Mammary epithelial cell (primary cell): ENCODE measurements at regions not wholly inside any gene's neighbourhood (a gene's known extent, or its start where the extent isn't known, plus 50 kb on each side); places are given as distances from the start of the nearest gene placed in this dataset.

Experiments
- CTCF ChIP-seq, 2 donors: IDR thresholded peaks in 1 of 2; conservative IDR thresholded peaks in 1 of 2; 2 replicates each; pipeline ENCODE4 v1.5.1; 2011 to 2012; ENCODE audit warnings: inconsistent platforms in 2 of 2, low read length in 2 of 2, mild to moderate bottlenecking in 2 of 2, control low read depth in 1 of 2, low read depth in 1 of 2; ENCODE audit not compliant: insufficient read depth in 1 of 2; ENCODE audit errors: extremely low read depth in 1 of 2
- EZH2 ChIP-seq: IDR thresholded peaks from 2 replicates; pipeline ENCODE4 v1.6.1; 2012; ENCODE audit warnings: low read length, inconsistent platforms, borderline replicate concordance

GRCh38 chr1:234697741-234698140, 87.8 kb upstream of the IRF2BP2 start:
- TF ChIP-seq CTCF (conservative IDR thresholded peaks at IDR 0.05 in 1 of 2, IDR thresholded peaks at IDR 0.05 in 1 of 2; ENCODE audit: extremely low read depth in 1 of 2, insufficient read depth in 1 of 2, low read depth in 1 of 2, low read length in 2 of 2) (no peak), EZH2 (no peak)
